Brain microvascular endothelial cell (primary cell): ENCODE measurements at regions not wholly inside any gene's neighbourhood (a gene's known extent, or its start where the extent isn't known, plus 50 kb on each side); places are given as distances from the start of the nearest gene placed in this dataset.

Experiments
- DNase-seq: peaks from one replicate; pipeline ENCODE4 v3.0.0-alpha.2; 2020
- H3K27ac ChIP-seq: fragments of 250-450 bp; sonication (Bioruptor Pico); 2 replicates; pipeline ENCODE4 v1.5.1; 2020; ENCODE audit warnings: mild to moderate bottlenecking, moderate library complexity
- H3K27me3 ChIP-seq: fragments of 250-450 bp; sonication (Bioruptor Pico); replicated peaks from 2 replicates; pipeline ENCODE4 v1.5.1; 2020; ENCODE audit warnings: mild to moderate bottlenecking
- H3K36me3 ChIP-seq: fragments of 250-450 bp; sonication (Bioruptor Pico); replicated peaks from 2 replicates; pipeline ENCODE4 v1.5.1; 2020; ENCODE audit warnings: mild to moderate bottlenecking
- H3K4me3 ChIP-seq: 2 replicates; pipeline ENCODE4 v1.5.1; 2011; ENCODE audit warnings: low read depth, mild to moderate bottlenecking, control low read depth, low read length, moderate library complexity
- in situ Hi-C: cut with HindIII; loops from 2 replicates; pipeline ENCODE4 v1.10.0; 2017; ENCODE audit warnings: low sequenced_read_pairs, low pct_ligation_motif_present
- TF ChIP-seq, protein P1 (sequence below): IDR thresholded peaks from 2 replicates; pipeline ENCODE4 v1.5.1; 2011; ENCODE audit warnings: low read depth, mild to moderate bottlenecking, moderate library complexity, low read length, control low read depth, inconsistent platforms; ENCODE audit errors: missing control alignments

DNA sequence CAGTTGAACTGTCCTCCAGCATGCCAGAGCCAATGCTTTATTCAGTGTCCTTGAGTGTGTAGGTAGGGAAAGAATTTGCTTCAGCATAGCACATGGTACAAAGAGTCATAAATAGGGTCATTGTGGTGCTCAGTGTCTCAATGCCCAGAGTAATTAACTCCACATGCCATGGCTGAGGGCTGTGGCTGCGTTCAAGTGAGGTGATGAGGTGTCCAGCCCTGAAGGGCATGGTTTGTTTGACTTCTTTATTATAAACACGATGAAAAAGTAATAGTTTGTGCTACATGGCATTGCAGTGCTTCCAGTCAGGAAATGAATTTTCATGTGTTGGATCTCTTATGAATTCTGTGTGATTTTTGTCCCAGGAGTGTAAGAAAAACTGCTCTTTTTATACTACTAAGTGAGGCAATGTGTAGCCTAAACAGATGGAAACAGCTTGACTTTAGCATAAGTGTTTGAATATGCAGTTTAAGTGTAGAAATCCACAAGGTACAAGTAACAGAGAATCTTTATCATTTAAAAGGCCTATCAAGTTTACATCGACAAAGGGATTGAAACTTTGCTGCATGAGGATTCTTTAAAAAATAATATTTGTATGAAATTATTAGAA lies 507.9 kb upstream of the CDH2 start:
- TF ChIP-seq, protein P1, sequence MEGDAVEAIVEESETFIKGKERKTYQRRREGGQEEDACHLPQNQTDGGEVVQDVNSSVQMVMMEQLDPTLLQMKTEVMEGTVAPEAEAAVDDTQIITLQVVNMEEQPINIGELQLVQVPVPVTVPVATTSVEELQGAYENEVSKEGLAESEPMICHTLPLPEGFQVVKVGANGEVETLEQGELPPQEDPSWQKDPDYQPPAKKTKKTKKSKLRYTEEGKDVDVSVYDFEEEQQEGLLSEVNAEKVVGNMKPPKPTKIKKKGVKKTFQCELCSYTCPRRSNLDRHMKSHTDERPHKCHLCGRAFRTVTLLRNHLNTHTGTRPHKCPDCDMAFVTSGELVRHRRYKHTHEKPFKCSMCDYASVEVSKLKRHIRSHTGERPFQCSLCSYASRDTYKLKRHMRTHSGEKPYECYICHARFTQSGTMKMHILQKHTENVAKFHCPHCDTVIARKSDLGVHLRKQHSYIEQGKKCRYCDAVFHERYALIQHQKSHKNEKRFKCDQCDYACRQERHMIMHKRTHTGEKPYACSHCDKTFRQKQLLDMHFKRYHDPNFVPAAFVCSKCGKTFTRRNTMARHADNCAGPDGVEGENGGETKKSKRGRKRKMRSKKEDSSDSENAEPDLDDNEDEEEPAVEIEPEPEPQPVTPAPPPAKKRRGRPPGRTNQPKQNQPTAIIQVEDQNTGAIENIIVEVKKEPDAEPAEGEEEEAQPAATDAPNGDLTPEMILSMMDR = no peak
- Histone ChIP-seq H3K27ac (no peak overlapping the region), H3K36me3 (no peaks in the 10 kb centered on the region), H3K27me3 (no peaks in the 10 kb centered on the region), H3K4me3 (no peak overlapping the region)
- no peak for DNase-seq
- in situ Hi-C loops = no loop called here

DNA sequence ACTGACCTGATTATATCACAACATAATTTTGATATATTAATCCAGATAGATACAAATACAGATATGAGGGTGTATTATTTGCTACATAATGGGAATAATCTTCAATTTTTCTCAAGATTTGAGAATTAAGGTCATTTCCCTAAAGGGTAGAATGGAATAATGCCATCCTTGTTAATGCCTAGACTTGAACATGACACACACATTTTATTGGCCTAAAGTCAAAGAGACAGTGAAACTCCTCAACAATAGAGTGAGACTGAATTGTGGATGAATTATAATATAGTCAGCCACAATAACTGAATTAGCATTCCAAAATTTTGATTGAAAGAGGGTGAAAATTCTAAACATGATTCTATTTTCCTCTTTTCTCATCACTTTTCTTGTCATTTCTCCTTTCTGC lies 506.0 kb upstream of the CDH2 start:
- Histone ChIP-seq H3K27ac (no peak overlapping the region), H3K27me3 (no peaks in the 10 kb centered on the region), H3K4me3 (no peak overlapping the region), H3K36me3 (no peaks in the 10 kb centered on the region)
- TF ChIP-seq, protein P1 = no peak
- DNase-seq = no peak
- in situ Hi-C loops = no loop called here

DNA sequence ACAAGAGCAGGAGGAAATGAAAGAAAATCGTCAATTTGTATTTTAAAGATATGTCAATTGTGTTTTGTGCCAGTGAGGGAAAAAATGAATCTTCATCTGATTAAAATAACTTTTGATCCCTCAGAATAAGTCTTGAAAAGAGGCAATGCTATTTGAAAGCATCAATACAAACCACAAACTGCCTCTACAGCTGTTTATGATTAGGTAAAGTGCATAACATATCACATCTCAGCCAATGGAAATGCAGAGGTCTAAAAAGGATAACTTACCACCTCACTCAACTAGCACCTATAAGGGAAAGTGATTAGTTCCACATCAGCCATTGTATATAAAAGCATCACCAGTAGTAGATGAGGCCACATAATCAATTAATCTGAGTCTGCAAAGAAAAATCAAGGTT lies 492.2 kb upstream of the CDH2 start:
- H3K27ac ChIP-seq = no peak overlapping the region
- DNase-seq = no peak
- in situ Hi-C loops = no loop called here
- H3K4me3 ChIP-seq = no peak overlapping the region
- H3K27me3 ChIP-seq = no peaks in the 10 kb centered on the region
- H3K36me3 ChIP-seq = no peaks in the 10 kb centered on the region
- TF ChIP-seq, protein P1 = no peak

DNA sequence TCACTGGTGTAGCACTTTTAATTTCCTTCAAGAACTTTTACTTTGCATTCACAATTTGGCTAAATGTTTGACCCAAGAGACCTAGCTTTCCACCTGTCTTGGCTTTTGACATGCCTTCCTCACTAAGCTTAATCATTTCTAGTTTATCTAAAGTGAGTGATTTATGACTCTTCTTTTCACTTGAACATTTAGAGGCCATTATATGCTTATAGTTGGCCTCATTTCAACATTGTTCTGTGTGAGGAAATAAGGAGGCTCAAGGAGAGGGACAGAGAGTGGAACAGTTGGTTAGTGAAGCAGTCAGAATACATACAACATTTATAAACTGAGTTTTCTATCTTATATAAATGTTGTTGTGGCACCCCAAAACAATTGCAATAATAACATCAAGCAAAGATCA lies 489.3 kb upstream of the CDH2 start:
- DNase-seq = no peak
- in situ Hi-C loops = no loop called here
- H3K27ac ChIP-seq = no peak overlapping the region
- TF ChIP-seq, protein P1 = no peak
- no peak overlapping the region for H3K4me3 ChIP-seq
- H3K27me3 ChIP-seq = no peaks in the 10 kb centered on the region
- no peaks in the 10 kb centered on the region for H3K36me3 ChIP-seq

DNA sequence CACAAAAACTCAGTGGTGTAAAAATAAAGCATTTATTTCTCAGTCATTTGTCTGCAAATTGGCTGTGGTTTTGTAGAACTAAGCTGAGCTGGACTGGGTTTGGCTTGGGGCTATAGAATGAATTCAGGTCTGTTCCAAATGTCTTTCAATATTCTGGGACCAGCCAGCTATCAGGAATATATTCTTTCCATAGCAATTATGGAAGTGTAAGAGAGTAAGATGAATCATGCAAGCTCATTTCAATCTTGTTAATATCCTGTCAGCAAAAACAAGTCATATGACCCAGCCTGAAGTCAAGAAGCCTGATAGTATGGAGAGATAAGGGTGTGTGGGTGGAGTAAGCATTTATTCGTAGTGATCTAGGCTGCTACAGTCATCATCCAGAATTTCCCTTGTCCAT lies 481.0 kb upstream of the CDH2 start:
- no peaks in the 10 kb centered on the region for H3K36me3 ChIP-seq
- TF ChIP-seq, protein P1 = no peak
- H3K27ac ChIP-seq = no peak overlapping the region
- DNase-seq = peak; percentile 3
- no peak overlapping the region for H3K4me3 ChIP-seq
- no peaks in the 10 kb centered on the region for H3K27me3 ChIP-seq
- in situ Hi-C loops = no loop called here

DNA sequence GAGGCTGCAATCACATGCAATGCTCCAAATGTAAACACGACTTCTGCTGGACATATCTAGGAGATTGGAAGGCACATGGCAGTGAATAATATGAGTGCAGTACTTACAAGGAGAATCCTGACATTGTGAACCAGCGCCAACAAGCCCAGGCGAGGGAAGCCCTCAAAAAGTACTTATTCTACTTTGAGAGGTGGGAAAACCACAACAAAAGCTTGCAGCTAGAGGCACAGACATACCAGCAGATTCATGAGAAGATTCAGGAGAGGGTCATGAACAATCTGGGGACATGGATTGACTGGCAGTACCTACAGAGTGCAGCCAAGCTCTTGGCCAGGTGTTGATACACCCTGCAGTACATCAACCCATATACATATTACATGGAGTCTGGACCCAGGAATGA lies 475.7 kb upstream of the CDH2 start:
- TF ChIP-seq, protein P1 = no peak
- no peak overlapping the region for H3K27ac ChIP-seq
- no peak overlapping the region for H3K4me3 ChIP-seq
- in situ Hi-C loops = no loop called here
- H3K36me3 ChIP-seq = no peaks in the 10 kb centered on the region
- DNase-seq = no peak
- no peaks in the 10 kb centered on the region for H3K27me3 ChIP-seq
